Peyer's patch (tissue), 4 donors: ENCODE measurements at regions not wholly inside any gene's neighbourhood (a gene's known extent, or its start where the extent isn't known, plus 50 kb on each side); places are given as distances from the start of the nearest gene placed in this dataset.

Experiments
- POLR2A ChIP-seq, 2 donors: fragments of 450-650 bp; IDR thresholded peaks; one replicate each; pipeline ENCODE4 v1.5.1; 2017; ENCODE audit warnings: antibody characterized with exemption in 2 of 2, mild to moderate bottlenecking in 2 of 2, moderate library complexity in 2 of 2
- TF ChIP-seq, protein P1 (sequence below), 6 experiments: fragments of 450-650 bp in 4 of 6; fragments of 200-600 bp in 2 of 6; sonication (generic) in 1 of 6; IDR thresholded peaks; one replicate each; pipeline ENCODE4 v1.5.1; 2017 to 2019; ENCODE audit warnings: antibody characterized with exemption in 6 of 6, mild to moderate bottlenecking in 3 of 6, moderate library complexity in 1 of 6

DNA sequence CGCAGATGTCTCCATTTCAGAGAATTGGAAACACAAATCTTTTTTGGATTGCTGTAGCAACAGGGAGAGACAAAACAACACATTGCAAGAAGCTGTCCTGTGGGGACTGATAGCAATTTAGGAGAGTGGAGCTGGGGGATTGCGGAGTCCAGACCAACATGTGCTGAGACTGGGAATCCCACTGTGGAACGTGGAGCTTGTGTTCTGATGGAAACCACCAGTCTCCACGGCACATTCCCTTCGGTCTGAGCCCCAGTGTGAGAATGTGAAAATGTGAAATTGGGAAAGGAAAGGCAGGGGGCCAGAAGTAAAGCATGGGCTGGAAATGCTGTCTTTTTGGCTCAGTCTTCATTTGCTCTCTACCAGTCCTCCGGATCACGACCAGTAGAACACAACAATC, 348.8 kb upstream of the TNC start:
- TF ChIP-seq POLR2A (IDR thresholded peaks at IDR 0.05) = no peak
- TF ChIP-seq, protein P1, sequence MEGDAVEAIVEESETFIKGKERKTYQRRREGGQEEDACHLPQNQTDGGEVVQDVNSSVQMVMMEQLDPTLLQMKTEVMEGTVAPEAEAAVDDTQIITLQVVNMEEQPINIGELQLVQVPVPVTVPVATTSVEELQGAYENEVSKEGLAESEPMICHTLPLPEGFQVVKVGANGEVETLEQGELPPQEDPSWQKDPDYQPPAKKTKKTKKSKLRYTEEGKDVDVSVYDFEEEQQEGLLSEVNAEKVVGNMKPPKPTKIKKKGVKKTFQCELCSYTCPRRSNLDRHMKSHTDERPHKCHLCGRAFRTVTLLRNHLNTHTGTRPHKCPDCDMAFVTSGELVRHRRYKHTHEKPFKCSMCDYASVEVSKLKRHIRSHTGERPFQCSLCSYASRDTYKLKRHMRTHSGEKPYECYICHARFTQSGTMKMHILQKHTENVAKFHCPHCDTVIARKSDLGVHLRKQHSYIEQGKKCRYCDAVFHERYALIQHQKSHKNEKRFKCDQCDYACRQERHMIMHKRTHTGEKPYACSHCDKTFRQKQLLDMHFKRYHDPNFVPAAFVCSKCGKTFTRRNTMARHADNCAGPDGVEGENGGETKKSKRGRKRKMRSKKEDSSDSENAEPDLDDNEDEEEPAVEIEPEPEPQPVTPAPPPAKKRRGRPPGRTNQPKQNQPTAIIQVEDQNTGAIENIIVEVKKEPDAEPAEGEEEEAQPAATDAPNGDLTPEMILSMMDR (IDR thresholded peaks at IDR 0.05) = no peak
